GM12878 (cell line): ENCODE measurements at regions not wholly inside any gene's neighbourhood (a gene's known extent, or its start where the extent isn't known, plus 50 kb on each side); places are given as distances from the start of the nearest gene placed in this dataset.

Experiments used
- ATAC-seq: fragments of 200-7000 bp; cut with Tn5 transposase; 3 replicates; pipeline ENCODE4 v1.9.1; 2020; ENCODE audit warnings: mild to moderate bottlenecking, moderate library complexity
- BruUV-seq: library from RNA; stranded (reverse); fragments of 400-500 nt; replicated peaks from 2 replicates; lab custom pipeline; 2021; lab: Mats Ljungman, UMichigan
- CTCF ChIA-PET: fragments of 300-600 bp; sonication (Branson Sonifier 250); formaldehyde crosslinking; extraction: SDS; loops from one replicate; lab custom pipeline; 2021; ENCODE audit warnings: inconsistent platforms; lab: Yijun Ruan, JAX
- POLR2A ChIA-PET: fragments of 350-600 bp; formaldehyde crosslinking; extraction: SDS; loops from one replicate; lab custom pipeline; 2021; ENCODE audit warnings: inconsistent platforms; lab: Charles Lee
- RAD21 ChIA-PET: fragments of 300-600 bp; sonication (Branson Sonifier 250); formaldehyde crosslinking; loops from one replicate; lab custom pipeline; 2023; ENCODE audit warnings: antibody characterized with exemption; ENCODE audit not compliant: unreplicated experiment; lab: Charles Lee
- SMC1A ChIA-PET: fragments of 300-600 bp; sonication (Branson Sonifier 250); formaldehyde crosslinking; loops from one replicate; lab custom pipeline; 2023; ENCODE audit not compliant: unreplicated experiment, uncharacterized antibody; lab: Charles Lee
- DNase-seq: peaks from one replicate; pipeline ENCODE4 v3.0.0-alpha.2; 2011; ENCODE audit warnings: low read depth, low spot score
- FAIRE-seq: peaks from 3 replicates; lab custom pipeline; 2011; peaks lifted over from hg19 to GRCh38; lab: Jason Lieb, UNC
- H2AFZ ChIP-seq: 2 replicates; pipeline ENCODE4 v1.6.0; 2011; ENCODE audit warnings: low read depth, low read length, control low read depth; ENCODE audit not compliant: control insufficient read depth
- H3K27ac ChIP-seq: 2 replicates; pipeline ENCODE4 v1.5.1; 2011; ENCODE audit warnings: control low read depth; ENCODE audit not compliant: control insufficient read depth, insufficient read depth
- H3K27me3 ChIP-seq, 2 experiments: replicated peaks in 1 of 2; 2 replicates each; pipeline versions ENCODE4 v1.6.0 to v1.6.1; 2011; ENCODE audit warnings: low read length in 1 of 2; ENCODE audit not compliant: control insufficient read depth in 2 of 2, insufficient read depth in 2 of 2
- H3K36me3 ChIP-seq, 2 experiments: 2 replicates each; pipeline ENCODE4 v1.5.1; 2011; ENCODE audit warnings: low read length in 1 of 2; ENCODE audit not compliant: control insufficient read depth in 2 of 2, insufficient read depth in 2 of 2
- H3K4me1 ChIP-seq: 2 replicates; pipeline ENCODE4 v1.6.1; 2011; ENCODE audit warnings: mild to moderate bottlenecking, low read length, moderate library complexity, mixed read lengths; ENCODE audit not compliant: control insufficient read depth, insufficient read depth
- H3K4me2 ChIP-seq: 2 replicates; pipeline ENCODE4 v1.6.0; 2011; ENCODE audit warnings: control low read depth; ENCODE audit not compliant: control insufficient read depth, insufficient read depth
- H3K4me3 ChIP-seq: fragments of 200-600 bp; sonication (generic); 2 replicates; pipeline ENCODE4 v1.5.1; 2016
- H3K79me2 ChIP-seq: 2 replicates; pipeline ENCODE4 v1.6.0; 2011; ENCODE audit warnings: low read length; ENCODE audit not compliant: control insufficient read depth, insufficient read depth
- H3K9ac ChIP-seq: 2 replicates; pipeline ENCODE4 v1.8.0; 2011; ENCODE audit warnings: low read length, control low read depth, mixed read lengths; ENCODE audit not compliant: control insufficient read depth, insufficient read depth
- H3K9me3 ChIP-seq: replicated peaks from 3 replicates; pipeline ENCODE4 v1.5.1; 2011; ENCODE audit warnings: mild to moderate bottlenecking, low read length; ENCODE audit not compliant: control insufficient read depth, insufficient read depth
- H4K20me1 ChIP-seq: 2 replicates; pipeline ENCODE4 v1.6.0; 2011; ENCODE audit not compliant: control insufficient read depth, insufficient read depth
- ASH2L ChIP-seq: fragments of 300-600, 200-600 bp; sonication (generic); IDR thresholded peaks from 2 replicates; pipeline ENCODE4 v1.6.1; 2017; ENCODE audit warnings: low read depth, mild to moderate bottlenecking, borderline replicate concordance
- BRCA1 ChIP-seq: IDR thresholded peaks from 2 replicates; pipeline ENCODE4 v1.6.1; 2011; ENCODE audit warnings: low read depth, low read length, improper control_type of control experiment
- CBX5 ChIP-seq: sonication (generic); IDR thresholded peaks from 2 replicates; pipeline ENCODE4 v1.6.1; 2016; ENCODE audit warnings: low read depth, moderate library complexity, mild to moderate bottlenecking, inconsistent platforms
- E2F8 ChIP-seq: fragments of 450-650 bp; IDR thresholded peaks from 2 replicates; pipeline ENCODE4 v1.6.1; 2018; ENCODE audit warnings: mild to moderate bottlenecking, low read depth, moderate library complexity; ENCODE audit not compliant: partially characterized antibody
- EGR1 ChIP-seq, 2 experiments: IDR thresholded peaks; 1 replicate in 1 of 2; 2 replicates in 1 of 2; pipeline ENCODE4 v1.6.1; 2011 to 2012; ENCODE audit warnings: low read depth in 2 of 2, low read length in 2 of 2, borderline replicate concordance in 1 of 2, mild to moderate bottlenecking in 1 of 2, moderate library complexity in 1 of 2
- POLR2A ChIP-seq: IDR thresholded peaks from 2 replicates; pipeline ENCODE4 v1.6.1; 2011; ENCODE audit warnings: low read depth, mild to moderate bottlenecking, low read length
- RAD21 ChIP-seq: IDR thresholded peaks from 2 replicates; pipeline ENCODE4 v1.6.1; 2011; ENCODE audit warnings: mild to moderate bottlenecking, low read depth, low read length, moderate library complexity; ENCODE audit not compliant: insufficient read depth
- RFX5 ChIP-seq: IDR thresholded peaks from 2 replicates; pipeline ENCODE4 v1.6.1; 2011; ENCODE audit warnings: low read depth, low read length, improper control_type of control experiment
- SMAD1 ChIP-seq: fragments of 450-650 bp; IDR thresholded peaks from 2 replicates; pipeline ENCODE4 v1.6.1; 2018; ENCODE audit warnings: mild to moderate bottlenecking, low read depth; ENCODE audit not compliant: partially characterized antibody
- STAT1 ChIP-seq: fragments of 450-650 bp; conservative IDR thresholded peaks from 2 replicates; pipeline ENCODE4 v1.6.1; 2014; ENCODE audit warnings: antibody characterized with exemption, mild to moderate bottlenecking
- WRNIP1 ChIP-seq: IDR thresholded peaks from 2 replicates; pipeline ENCODE4 v1.6.1; 2011; ENCODE audit warnings: low read depth, low read length, improper control_type of control experiment, borderline replicate concordance
- WGBS: methylation state at CpG from one replicate; pipeline ENCODE4 v1.1.6; 2016; ENCODE audit warnings: low lambda C conversion rate; ENCODE audit not compliant: insufficient replicate concordance, insufficient coverage; ENCODE audit errors: missing lambda C conversion rate; 5-methylcytosine and 5-hydroxymethylcytosine counted together
- in situ Hi-C: fragments of 300-500 bp; cut with MboI; formaldehyde crosslinking; loops from 9 replicates; pipeline ENCODE4 v1.14.3; 2018; ENCODE audit warnings: mixed read lengths
- intact Hi-C: fragments of 100-400 bp; cut with micrococcal nuclease; formaldehyde crosslinking; loops from one replicate; pipeline ENCODE4 v1.14.2; 2022; ENCODE audit not compliant: unreplicated experiment

- no peak for FAIRE-seq
- H3K79me2 ChIP-seq = no peaks in the 10 kb centered on the region
Observed at GRCh38 chr2:150107816-150108215, 379.7 kb downstream of the RND3 start.

More at GRCh38 chr2:150107816-150108215, 379.7 kb downstream of the RND3 start:
- intact Hi-C loops = no loop called here
- Histone ChIP-seq H3K4me3 (no peak overlapping the region), H3K27me3 (no peaks in the 10 kb centered on the region), H3K36me3 (no peaks in the 10 kb centered on the region), H3K4me1 (no peaks in the 10 kb centered on the region), H3K9ac (no peak overlapping the region), H3K4me2 (no peak overlapping the region), H4K20me1 (no peaks in the 10 kb centered on the region), H3K27ac (no peak overlapping the region), H3K9me3 (no peaks in the 10 kb centered on the region), H2AFZ (no peak overlapping the region)
- DNase-seq = no peak
- no TSS peak for BruUV-seq
- 0% methylated on average over 2 of the region's 2 CpGs for WGBS
- no peak for ATAC-seq
- ChIA-PET SMC1A (interaction anchor here (0.6 kb wide), 1 partner anchor 424 kb away, joined by 4 read pairs; no protein-coding TSS in a partner anchor), CTCF (no interaction called here), RAD21 (interaction anchor here (0.5 kb wide), 1 partner anchor 379 kb away, joined by 4 read pairs; no protein-coding TSS in a partner anchor), POLR2A (no interaction called here)
- in situ Hi-C loops = no loop called here
- TF ChIP-seq E2F8 (no peak), EGR1 (IDR thresholded peaks at IDR 0.05; ENCODE audit: borderline replicate concordance in 1 of 2, low read depth in 2 of 2, low read length in 2 of 2) (no peak), RFX5 (no peak), POLR2A (no peak), RAD21 (no peak), BRCA1 (no peak), CBX5 (no peak), STAT1 (no peak), WRNIP1 (no peak), SMAD1 (no peak), ASH2L (no peak)
